H1 (cell line): ENCODE measurements at regions not wholly inside any gene's neighbourhood (a gene's known extent, or its start where the extent isn't known, plus 50 kb on each side); places are given as distances from the start of the nearest gene placed in this dataset.

Experiments
- CTCF ChIA-PET: fragments of 300-600 bp; sonication (Branson Sonifier 250); formaldehyde crosslinking; loops from one replicate; lab custom pipeline; 2021; ENCODE audit not compliant: partially characterized antibody; lab: Charles Lee
- POLR2A ChIA-PET: fragments of 300-600 bp; sonication (Branson Sonifier 250); formaldehyde crosslinking; loops from one replicate; lab custom pipeline; 2021; ENCODE audit warnings: inconsistent platforms; ENCODE audit not compliant: partially characterized antibody; lab: Charles Lee
- DNase-seq, 2 experiments: peaks; one replicate each; pipeline versions ENCODE4 v3.0.0 to v3.0.0-alpha.2; 2010 to 2022; ENCODE audit warnings: low spot score in 2 of 2, low read depth in 1 of 2, mixed read lengths in 1 of 2
- FAIRE-seq: peaks from 2 replicates; lab custom pipeline; 2011; peaks lifted over from hg19 to GRCh38; lab: Jason Lieb, UNC
- H2AFZ ChIP-seq: 2 replicates; pipeline ENCODE4 v1.8.1; 2012; ENCODE audit warnings: low read length, inconsistent platforms
- H2AK5ac ChIP-seq: 2 replicates; pipeline ENCODE4 v1.6.1; 2013; ENCODE audit warnings: low read depth, low read length
- H2BK120ac ChIP-seq: replicated peaks from 2 replicates; pipeline ENCODE3; 2013; ENCODE audit warnings: low read depth, low read length, inconsistent platforms
- H2BK12ac ChIP-seq: 2 replicates; pipeline ENCODE4 v1.6.1; 2013; ENCODE audit warnings: low read depth, low read length
- H2BK15ac ChIP-seq: 2 replicates; pipeline ENCODE4 v1.6.1; 2013; ENCODE audit warnings: low read length
- H2BK20ac ChIP-seq: 2 replicates; pipeline ENCODE4 v1.6.1; 2013; ENCODE audit warnings: low read length
- H2BK5ac ChIP-seq: 2 replicates; pipeline ENCODE4 v1.6.1; 2013; ENCODE audit warnings: low read depth, low read length
- H3K14ac ChIP-seq: 2 replicates; pipeline ENCODE4 v1.6.1; 2013; ENCODE audit warnings: inconsistent platforms; ENCODE audit not compliant: insufficient read length
- H3K18ac ChIP-seq: 2 replicates; pipeline ENCODE4 v1.6.1; 2013; ENCODE audit warnings: low read length; ENCODE audit errors: extremely low read depth
- H3K23ac ChIP-seq: 2 replicates; pipeline ENCODE4 v1.6.1; 2013; ENCODE audit warnings: inconsistent platforms; ENCODE audit not compliant: insufficient read length
- H3K23me2 ChIP-seq: 2 replicates; pipeline ENCODE4 v1.6.1; 2013; ENCODE audit warnings: low read depth, low read length
- H3K27ac ChIP-seq: 2 replicates; pipeline ENCODE4 v1.6.1; 2011; ENCODE audit warnings: low read depth, low read length, inconsistent platforms
- H3K27me3 ChIP-seq, 4 experiments: replicated peaks in 1 of 4; 1 replicate in 1 of 4; 2 replicates in 3 of 4; pipeline versions ENCODE4 v1.6.1 to v1.8.1; 2011 to 2013; ENCODE audit warnings: low read length in 3 of 4, mild to moderate bottlenecking in 3 of 4, inconsistent platforms in 2 of 4, mixed read lengths in 2 of 4, moderate library complexity in 1 of 4; ENCODE audit not compliant: control insufficient read depth in 3 of 4, insufficient read depth in 3 of 4; ENCODE audit errors: extremely low read depth in 1 of 4
- H3K36me3 ChIP-seq, 4 experiments: 2 replicates each; pipeline versions ENCODE4 v1.6.1 to v1.8.1; 2011 to 2013; ENCODE audit warnings: mild to moderate bottlenecking in 4 of 4, low read length in 3 of 4, moderate library complexity in 2 of 4, control low read depth in 1 of 4, inconsistent platforms in 1 of 4; ENCODE audit not compliant: insufficient read depth in 4 of 4, control insufficient read depth in 2 of 4
- H3K4ac ChIP-seq: replicated peaks from 2 replicates; pipeline ENCODE3; 2013; ENCODE audit warnings: low read length, low read depth, mixed read lengths, inconsistent platforms; ENCODE audit not compliant: insufficient read length
- H3K4me1 ChIP-seq, 4 experiments: replicated peaks in 1 of 4; 1 replicate in 1 of 4; 2 replicates in 3 of 4; pipeline versions ENCODE4 v1.6.1 to v1.8.1; 2011 to 2013; ENCODE audit warnings: low read length in 3 of 4, inconsistent platforms in 2 of 4, mixed read lengths in 1 of 4; ENCODE audit not compliant: insufficient read depth in 4 of 4, control insufficient read depth in 3 of 4
- H3K4me2 ChIP-seq, 2 experiments: 2 replicates each; pipeline versions ENCODE4 v1.6.1 to v1.8.1; 2011 to 2013; ENCODE audit warnings: low read depth in 2 of 2, low read length in 2 of 2, control low read depth in 1 of 2, inconsistent platforms in 1 of 2, mild to moderate bottlenecking in 1 of 2; ENCODE audit not compliant: insufficient read depth in 1 of 2
- H3K4me3 ChIP-seq, 4 experiments: fragments of 200-600, 300-600 bp in 1 of 4; sonication (generic), shearing (Covaris generic), sonication (Bioruptor Twin) in 1 of 4; 2 replicates each; pipeline versions ENCODE4 v1.5.1 to v1.8.1; 2011 to 2016; ENCODE audit warnings: low read length in 4 of 4, low read depth in 3 of 4, control low read depth in 2 of 4, inconsistent platforms in 2 of 4, mild to moderate bottlenecking in 2 of 4, mixed read lengths in 1 of 4, moderate library complexity in 1 of 4; ENCODE audit not compliant: insufficient read depth in 2 of 4; ENCODE audit errors: extremely low read depth in 1 of 4
- H3K56ac ChIP-seq: replicated peaks from 2 replicates; pipeline ENCODE3; 2013; ENCODE audit warnings: low read depth, mild to moderate bottlenecking, mixed read lengths, low read length, inconsistent platforms; ENCODE audit not compliant: insufficient read length
- H3K79me1 ChIP-seq: 2 replicates; pipeline ENCODE4 v1.6.1; 2013; ENCODE audit warnings: low read depth, low read length, control low read depth
- H3K79me2 ChIP-seq, 2 experiments: 2 replicates each; pipeline versions ENCODE4 v1.6.1 to v1.8.1; 2012 to 2013; ENCODE audit warnings: low read length in 2 of 2, mild to moderate bottlenecking in 2 of 2, inconsistent platforms in 1 of 2; ENCODE audit not compliant: insufficient read depth in 2 of 2, control insufficient read depth in 1 of 2
- H3K9ac ChIP-seq, 4 experiments: replicated peaks in 1 of 4; 1 replicate in 1 of 4; 2 replicates in 3 of 4; pipeline versions ENCODE4 v1.6.1 to v1.8.1; 2011 to 2013; ENCODE audit warnings: low read depth in 3 of 4, low read length in 3 of 4, control low read depth in 2 of 4, mild to moderate bottlenecking in 2 of 4, moderate library complexity in 2 of 4, inconsistent platforms in 1 of 4; ENCODE audit errors: extremely low read depth in 1 of 4
- H3K9me3 ChIP-seq, 2 experiments: 2 replicates each; pipeline versions ENCODE4 v1.6.1 to v1.8.1; 2012 to 2013; ENCODE audit warnings: mild to moderate bottlenecking in 2 of 2, moderate library complexity in 2 of 2, control low read depth in 1 of 2, inconsistent platforms in 1 of 2, low read depth in 1 of 2, low read length in 1 of 2, mixed read lengths in 1 of 2; ENCODE audit not compliant: insufficient read depth in 2 of 2
- H4K20me1 ChIP-seq, 2 experiments: replicated peaks in 1 of 2; 2 replicates each; pipeline versions ENCODE3 to v1.8.1; 2011 to 2013; ENCODE audit warnings: inconsistent platforms in 2 of 2, low read length in 2 of 2, mild to moderate bottlenecking in 1 of 2; ENCODE audit not compliant: insufficient read depth in 2 of 2, control insufficient read depth in 1 of 2
- H4K5ac ChIP-seq: 2 replicates; pipeline ENCODE4 v1.6.1; 2013; ENCODE audit warnings: low read length, low read depth, mixed read lengths, inconsistent platforms; ENCODE audit not compliant: insufficient read length
- H4K8ac ChIP-seq: 2 replicates; pipeline ENCODE4 v1.8.0; 2013; ENCODE audit warnings: mild to moderate bottlenecking, moderate library complexity, low read length, inconsistent platforms; ENCODE audit not compliant: insufficient read depth; ENCODE audit errors: extremely low read depth
- H4K91ac ChIP-seq: replicated peaks from 2 replicates; pipeline ENCODE3; 2013; ENCODE audit warnings: low read length, mixed read lengths, inconsistent platforms; ENCODE audit not compliant: insufficient read length
- CREB1 ChIP-seq: IDR thresholded peaks from 2 replicates; pipeline ENCODE4 v1.6.1; 2012; ENCODE audit warnings: inconsistent platforms
- CTCF ChIP-seq, 3 experiments: IDR thresholded peaks; 1 replicate in 2 of 3; 2 replicates in 1 of 3; pipeline versions ENCODE4 v1.5.1 to v1.6.1; 2011; ENCODE audit warnings: low read length in 3 of 3, mild to moderate bottlenecking in 3 of 3, inconsistent platforms in 2 of 3, low read depth in 1 of 3, moderate library complexity in 1 of 3; ENCODE audit not compliant: insufficient read depth in 1 of 3; ENCODE audit errors: control extremely low read depth in 1 of 3
- MAFK ChIP-seq: IDR thresholded peaks from 2 replicates; pipeline ENCODE4 v1.6.1; 2012; ENCODE audit warnings: low read depth, mild to moderate bottlenecking, improper control_type of control experiment, low read length
- MAX ChIP-seq: IDR thresholded peaks from 2 replicates; pipeline ENCODE4 v1.6.1; 2012; ENCODE audit warnings: inconsistent platforms
- PHF8 ChIP-seq: fragments of 200-600 bp; sonication (generic); conservative IDR thresholded peaks from 2 replicates; pipeline ENCODE4 v1.7.1; 2012; ENCODE audit warnings: low read depth, mild to moderate bottlenecking, inconsistent platforms, low read length, moderate library complexity
- RNF2 ChIP-seq: fragments of 200-900, 300-1000 bp; sonication (generic); IDR thresholded peaks from 2 replicates; pipeline ENCODE4 v1.7.1; 2016; ENCODE audit warnings: borderline replicate concordance, low read depth, mild to moderate bottlenecking, antibody characterized with exemption, low read length; ENCODE audit not compliant: poor library complexity, severe bottlenecking; ENCODE audit errors: missing control alignments
- RXRA ChIP-seq: IDR thresholded peaks from 2 replicates; pipeline ENCODE4 v1.6.1; 2011; ENCODE audit warnings: low read depth, mild to moderate bottlenecking, low read length, moderate library complexity; ENCODE audit not compliant: insufficient read depth
- TAF7 ChIP-seq: optimal IDR thresholded peaks from 2 replicates; pipeline ENCODE3; 2011; ENCODE audit warnings: low read depth, mild to moderate bottlenecking, inconsistent platforms, low read length, moderate library complexity, borderline replicate concordance
- TCF12 ChIP-seq: IDR thresholded peaks from 2 replicates; pipeline ENCODE4 v1.6.1; 2011; ENCODE audit warnings: low read depth, mild to moderate bottlenecking, low read length
- YY1 ChIP-seq: IDR thresholded peaks from 2 replicates; pipeline ENCODE4 v1.6.1; 2011; ENCODE audit warnings: low read depth, mild to moderate bottlenecking, low read length
- WGBS, 2 experiments: shearing (Covaris generic) in 1 of 2; methylation state at CpG; one replicate each; pipeline versions ENCODE4 v1.1.6 to v1.1.7; 2013 to 2015; ENCODE audit warnings: low lambda C conversion rate in 2 of 2, mixed read lengths in 2 of 2, inconsistent platforms in 1 of 2, low coverage in 1 of 2, missing lambda C conversion rate in 1 of 2; ENCODE audit not compliant: insufficient replicate concordance in 2 of 2, insufficient coverage in 1 of 2, insufficient read length in 1 of 2; ENCODE audit errors: extremely low coverage in 1 of 2, missing lambda C conversion rate in 1 of 2; 5-methylcytosine and 5-hydroxymethylcytosine counted together
- TF ChIP-seq, protein P1 (sequence below): IDR thresholded peaks from 2 replicates; pipeline ENCODE4 v1.6.1; 2011; ENCODE audit warnings: low read depth, mild to moderate bottlenecking, low read length; ENCODE audit not compliant: insufficient read depth

- H2AFZ ChIP-seq = no peak overlapping the region
- no peak overlapping the region for H2BK5ac ChIP-seq
- H4K8ac ChIP-seq = no peak overlapping the region
- H4K91ac ChIP-seq = no peak overlapping the region
- no peak overlapping the region for H3K27ac ChIP-seq
- H3K27me3 ChIP-seq = no peaks in the 10 kb centered on the region
- H3K18ac ChIP-seq = no peak overlapping the region
- no peaks in the 10 kb centered on the region for H3K36me3 ChIP-seq
- no peaks in the 10 kb centered on the region for H3K79me2 ChIP-seq
- FAIRE-seq (no peak), DNase-seq (no peak)
- no peak overlapping the region for H3K14ac ChIP-seq
- no peak overlapping the region for H3K9ac ChIP-seq
- H3K23me2 ChIP-seq = no peaks in the 10 kb centered on the region
- H4K20me1 ChIP-seq = no peaks in the 10 kb centered on the region
- H3K4ac ChIP-seq = no peak overlapping the region
- ChIA-PET POLR2A (no interaction called here), CTCF (interaction anchor here (0.6 to 5.5 kb wide), 28 partner anchors 7 to 996 kb away, joined by 3 to 67 read pairs (median 6); no protein-coding TSS in a partner anchor)
- 90% methylated on average over 7 of the region's 7 CpGs; no CpG with 5 or more reads in 1 of the 2 experiments for WGBS, 2 experiments
- H3K23ac ChIP-seq = no peak overlapping the region
- H3K4me1 ChIP-seq = peaks cover 0 to 6% (median 1%) of the 10 kb centered on the region in 4 experiments; a peak in 3 of 7 replicates
- no peak overlapping the region for H3K4me2 ChIP-seq
- H2BK20ac ChIP-seq = no peak overlapping the region
- H3K56ac ChIP-seq = no peak overlapping the region
- no peaks in the 10 kb centered on the region for H3K9me3 ChIP-seq
- no peaks in the 10 kb centered on the region for H3K79me1 ChIP-seq
- H2BK120ac ChIP-seq = no peak overlapping the region
- H2BK12ac ChIP-seq = no peak overlapping the region
- no peak overlapping the region for H2BK15ac ChIP-seq
- no peak overlapping the region for H2AK5ac ChIP-seq
- no peak overlapping the region for H4K5ac ChIP-seq
- H3K4me3 ChIP-seq = no peak overlapping the region
- TF ChIP-seq, protein P1, sequence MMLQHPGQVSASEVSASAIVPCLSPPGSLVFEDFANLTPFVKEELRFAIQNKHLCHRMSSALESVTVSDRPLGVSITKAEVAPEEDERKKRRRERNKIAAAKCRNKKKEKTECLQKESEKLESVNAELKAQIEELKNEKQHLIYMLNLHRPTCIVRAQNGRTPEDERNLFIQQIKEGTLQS = no peak
- TF ChIP-seq PHF8 = no peak
- TF ChIP-seq RNF2 = no peak
- no peak for TF ChIP-seq TCF12
- no peak for TF ChIP-seq MAFK
- TF ChIP-seq RXRA = no peak
- no peak for TF ChIP-seq CTCF (IDR thresholded peaks at IDR 0.05; ENCODE audit: control extremely low read depth in 1 of 3, insufficient read depth in 1 of 3, low read depth in 1 of 3, low read length in 3 of 3)
- TF ChIP-seq YY1 = no peak
- TF ChIP-seq CREB1 = no peak
- no peak for TF ChIP-seq MAX
- TF ChIP-seq TAF7 = no peak
These were observed 1240.1 kb upstream of the WWC1 start for GRCh38 chr5:167051402-167051768.
